WTC11 (cell line): ENCODE measurements at regions not wholly inside any gene's neighbourhood (a gene's known extent, or its start where the extent isn't known, plus 50 kb on each side); places are given as distances from the start of the nearest gene placed in this dataset.
"Not testable (repeated sequence)": the region's sequence is repeated elsewhere in the genome, so short reads cannot be mapped to it uniquely, and the experiment has no call there.

Experiments
- ATAC-seq: fragments of 200-7000 bp; cut with Tn5 transposase; 2 replicates; pipeline ENCODE4 v1.10.0; 2021; ENCODE audit warnings: mild to moderate bottlenecking, moderate library complexity
- CTCF ChIA-PET: fragments of 300-600 bp; sonication (Branson Sonifier 250); formaldehyde crosslinking; loops from one replicate; lab custom pipeline; 2021; ENCODE audit warnings: antibody characterized with exemption; lab: Charles Lee
- POLR2A ChIA-PET: fragments of 350-600 bp; sonication (Branson Sonifier 250); formaldehyde crosslinking; loops from one replicate; lab custom pipeline; 2021; ENCODE audit warnings: antibody characterized with exemption; lab: Charles Lee
- DNase-seq: peaks from one replicate; pipeline ENCODE4 v3.0.0; 2021; ENCODE audit warnings: low spot score
- H3K27ac Mint-ChIP-seq: 2 replicates; pipeline ENCODE4 v1.8.0; 2021; ENCODE audit warnings: mixed read lengths
- H3K27me3 Mint-ChIP-seq: 2 replicates; pipeline ENCODE4 v1.8.0; 2021; ENCODE audit warnings: low read depth, mild to moderate bottlenecking, moderate library complexity, mixed read lengths
- H3K36me3 Mint-ChIP-seq: 2 replicates; pipeline ENCODE4 v1.8.0; 2021; ENCODE audit warnings: mixed read lengths
- H3K4me1 Mint-ChIP-seq: 2 replicates; pipeline ENCODE4 v1.8.0; 2022; ENCODE audit warnings: mixed read lengths
- H3K4me3 Mint-ChIP-seq: 2 replicates; pipeline ENCODE4 v1.8.0; 2021; ENCODE audit warnings: mild to moderate bottlenecking, moderate library complexity, mixed read lengths
- H3K9me3 Mint-ChIP-seq: 2 replicates; pipeline ENCODE4 v1.8.0; 2021; ENCODE audit warnings: mixed read lengths
- GABPB1 ChIP-seq: sonication (generic); formaldehyde crosslinking; IDR thresholded peaks from 2 replicates; pipeline ENCODE4 v1.8.1; 2023; ENCODE audit warnings: mild to moderate bottlenecking, missing genetic modification reagents
- HMGA2 ChIP-seq: fragments of 250-450 bp; sonication (Bioruptor Pico); IDR thresholded peaks from 2 replicates; pipeline ENCODE4 v1.4.0; 2021; ENCODE audit warnings: mild to moderate bottlenecking, moderate library complexity
- IRF2 ChIP-seq: sonication (generic); formaldehyde crosslinking; IDR thresholded peaks from 2 replicates; pipeline ENCODE4 v1.8.0; 2022; ENCODE audit warnings: low read depth, missing genetic modification reagents, borderline replicate concordance
- MLX ChIP-seq: sonication (generic); formaldehyde crosslinking; IDR thresholded peaks from 2 replicates; pipeline ENCODE4 v1.8.1; 2023; ENCODE audit warnings: mild to moderate bottlenecking, missing genetic modification reagents, moderate library complexity
- NFATC4 ChIP-seq: fragments of 250-450 bp; sonication (Bioruptor Pico); IDR thresholded peaks from 2 replicates; pipeline ENCODE4 v1.9.0; 2021; ENCODE audit warnings: mild to moderate bottlenecking
- NR3C1 ChIP-seq: sonication (generic); formaldehyde crosslinking; conservative IDR thresholded peaks from 2 replicates; pipeline ENCODE4 v1.8.1; 2023; ENCODE audit warnings: low read depth, mild to moderate bottlenecking, missing genetic modification reagents
- OVOL2 ChIP-seq: fragments of 250-450 bp; sonication (Bioruptor Pico); IDR thresholded peaks from 2 replicates; pipeline ENCODE4 v1.9.0; 2021; ENCODE audit warnings: mild to moderate bottlenecking, borderline replicate concordance
- SMAD3 ChIP-seq: sonication (generic); formaldehyde crosslinking; IDR thresholded peaks from 2 replicates; pipeline ENCODE4 v1.8.0; 2022; ENCODE audit warnings: missing genetic modification reagents, mild to moderate bottlenecking, borderline replicate concordance
- SOX15 ChIP-seq: fragments of 250-450 bp; sonication (Bioruptor Pico); IDR thresholded peaks from 2 replicates; pipeline ENCODE4 v1.9.0; 2021; ENCODE audit warnings: mild to moderate bottlenecking
- ZBTB21 ChIP-seq: sonication (generic); formaldehyde crosslinking; IDR thresholded peaks from 2 replicates; pipeline ENCODE4 v1.8.1; 2023; ENCODE audit warnings: mild to moderate bottlenecking, missing genetic modification reagents, borderline replicate concordance
- ZNF138 ChIP-seq: sonication (generic); formaldehyde crosslinking; conservative IDR thresholded peaks from 2 replicates; pipeline ENCODE4 v1.8.1; 2022; ENCODE audit warnings: mild to moderate bottlenecking, moderate library complexity, missing genetic modification reagents
- TF ChIP-seq, protein P1 (sequence below): sonication (generic); formaldehyde crosslinking; IDR thresholded peaks from 2 replicates; pipeline ENCODE4 v1.8.1; 2023; ENCODE audit warnings: mild to moderate bottlenecking, moderate library complexity, missing genetic modification reagents
- TF ChIP-seq, protein P2 (sequence below): fragments of 250-450 bp; sonication (Bioruptor Pico); IDR thresholded peaks from 2 replicates; pipeline ENCODE4 v2.1.2; 2022; ENCODE audit warnings: mild to moderate bottlenecking, moderate library complexity
- TF ChIP-seq, protein P3 (sequence below): fragments of 250-450 bp; sonication (Bioruptor Pico); IDR thresholded peaks from 2 replicates; pipeline ENCODE4 v1.9.0; 2021; ENCODE audit warnings: mild to moderate bottlenecking
- TF ChIP-seq, protein P4 (sequence below): fragments of 250-450 bp; sonication (Bioruptor Pico); IDR thresholded peaks from 2 replicates; pipeline ENCODE4 v1.9.0; 2021; ENCODE audit warnings: mild to moderate bottlenecking, borderline replicate concordance

DNA sequence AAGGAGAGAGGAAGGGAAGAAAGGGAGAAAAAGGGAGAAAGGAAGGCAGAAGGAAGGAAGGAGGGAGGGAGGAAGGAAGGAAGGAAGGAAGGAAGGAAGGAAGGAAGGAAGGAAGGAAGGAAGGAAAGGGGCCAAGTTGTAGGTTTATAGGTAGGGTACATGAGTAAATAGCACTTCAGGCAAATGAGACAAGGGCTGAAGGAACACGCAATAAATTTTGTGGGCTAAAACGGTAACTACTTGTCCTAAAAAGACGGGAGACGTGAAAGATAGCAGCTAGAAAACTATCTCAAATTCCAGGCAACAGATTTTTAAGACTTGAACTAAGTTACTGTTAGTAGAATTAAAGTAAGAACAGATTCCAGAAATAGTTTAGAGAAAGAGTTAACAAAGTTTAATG, 129.3 kb upstream of the XIRP2 start:
- ATAC-seq: no peak
- no peak for DNase-seq
- Mint-ChIP-seq H3K9me3 (peaks cover 3% of the 10 kb centered on the region; the same call in 1 of the 2 replicates), H3K4me3 (no peak overlapping the region), H3K27me3 (no peaks in the 10 kb centered on the region), H3K36me3 (peaks cover 4% of the 10 kb centered on the region), H3K27ac (no peak overlapping the region), H3K4me1 (peaks cover 4% of the 10 kb centered on the region)
- TF ChIP-seq HMGA2 (CRISPR knock-in tag) (no peak), NFATC4 (CRISPR knock-in tag) (no peak), ZNF138 (CRISPR knock-in tag) (no peak), OVOL2 (no peak), IRF2 (CRISPR knock-in tag) (no peak), GABPB1 (no peak)
- TF ChIP-seq, protein P1, sequence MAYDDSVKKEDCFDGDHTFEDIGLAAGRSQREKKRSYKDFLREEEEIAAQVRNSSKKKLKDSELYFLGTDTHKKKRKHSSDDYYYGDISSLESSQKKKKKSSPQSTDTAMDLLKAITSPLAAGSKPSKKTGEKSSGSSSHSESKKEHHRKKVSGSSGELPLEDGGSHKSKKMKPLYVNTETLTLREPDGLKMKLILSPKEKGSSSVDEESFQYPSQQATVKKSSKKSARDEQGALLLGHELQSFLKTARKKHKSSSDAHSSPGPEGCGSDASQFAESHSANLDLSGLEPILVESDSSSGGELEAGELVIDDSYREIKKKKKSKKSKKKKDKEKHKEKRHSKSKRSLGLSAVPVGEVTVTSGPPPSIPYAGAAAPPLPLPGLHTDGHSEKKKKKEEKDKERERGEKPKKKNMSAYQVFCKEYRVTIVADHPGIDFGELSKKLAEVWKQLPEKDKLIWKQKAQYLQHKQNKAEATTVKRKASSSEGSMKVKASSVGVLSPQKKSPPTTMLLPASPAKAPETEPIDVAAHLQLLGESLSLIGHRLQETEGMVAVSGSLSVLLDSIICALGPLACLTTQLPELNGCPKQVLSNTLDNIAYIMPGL (CRISPR knock-in tag): no peak
- TF ChIP-seq, protein P2, sequence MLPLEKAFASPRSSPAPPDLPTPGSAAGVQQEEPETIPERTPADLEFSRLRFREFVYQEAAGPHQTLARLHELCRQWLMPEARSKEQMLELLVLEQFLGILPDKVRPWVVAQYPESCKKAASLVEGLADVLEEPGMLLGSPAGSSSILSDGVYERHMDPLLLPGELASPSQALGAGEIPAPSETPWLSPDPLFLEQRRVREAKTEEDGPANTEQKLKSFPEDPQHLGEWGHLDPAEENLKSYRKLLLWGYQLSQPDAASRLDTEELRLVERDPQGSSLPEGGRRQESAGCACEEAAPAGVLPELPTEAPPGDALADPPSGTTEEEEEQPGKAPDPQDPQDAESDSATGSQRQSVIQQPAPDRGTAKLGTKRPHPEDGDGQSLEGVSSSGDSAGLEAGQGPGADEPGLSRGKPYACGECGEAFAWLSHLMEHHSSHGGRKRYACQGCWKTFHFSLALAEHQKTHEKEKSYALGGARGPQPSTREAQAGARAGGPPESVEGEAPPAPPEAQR (CRISPR knock-in tag): no peak
- CTCF ChIA-PET: no interaction called here
- POLR2A ChIA-PET: no interaction called here

DNA sequence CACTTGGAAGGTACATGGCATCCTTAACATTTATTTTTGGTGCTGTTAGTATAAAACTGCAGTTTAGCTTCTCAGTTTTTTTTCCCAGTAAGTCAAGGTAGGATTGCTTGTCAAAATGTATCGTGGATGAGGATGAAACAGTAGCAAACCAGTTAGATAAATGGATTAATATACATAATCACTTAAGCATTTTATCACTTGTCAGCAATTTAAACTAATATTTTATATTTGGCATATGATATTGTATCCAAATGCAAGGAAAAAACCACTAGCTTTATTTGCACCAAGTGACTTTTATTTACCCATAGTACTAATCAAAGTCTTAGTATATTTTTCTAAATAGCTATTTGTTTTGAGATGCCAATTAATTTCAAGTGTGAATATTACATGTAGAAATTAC, 137.7 kb upstream of the XIRP2 start:
- no peak for DNase-seq
- TF ChIP-seq OVOL2 (no peak), IRF2 (CRISPR knock-in tag) (no peak), ZBTB21 (CRISPR knock-in tag) (no peak), SMAD3 (CRISPR knock-in tag) (no peak), SOX15 (no peak), MLX (CRISPR knock-in tag) (no peak), NR3C1 (CRISPR knock-in tag) (no peak), ZNF138 (CRISPR knock-in tag) (no peak)
- TF ChIP-seq, protein P3, sequence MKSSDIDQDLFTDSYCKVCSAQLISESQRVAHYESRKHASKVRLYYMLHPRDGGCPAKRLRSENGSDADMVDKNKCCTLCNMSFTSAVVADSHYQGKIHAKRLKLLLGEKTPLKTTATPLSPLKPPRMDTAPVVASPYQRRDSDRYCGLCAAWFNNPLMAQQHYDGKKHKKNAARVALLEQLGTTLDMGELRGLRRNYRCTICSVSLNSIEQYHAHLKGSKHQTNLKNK (CRISPR knock-in tag): no peak
- TF ChIP-seq, protein P4, sequence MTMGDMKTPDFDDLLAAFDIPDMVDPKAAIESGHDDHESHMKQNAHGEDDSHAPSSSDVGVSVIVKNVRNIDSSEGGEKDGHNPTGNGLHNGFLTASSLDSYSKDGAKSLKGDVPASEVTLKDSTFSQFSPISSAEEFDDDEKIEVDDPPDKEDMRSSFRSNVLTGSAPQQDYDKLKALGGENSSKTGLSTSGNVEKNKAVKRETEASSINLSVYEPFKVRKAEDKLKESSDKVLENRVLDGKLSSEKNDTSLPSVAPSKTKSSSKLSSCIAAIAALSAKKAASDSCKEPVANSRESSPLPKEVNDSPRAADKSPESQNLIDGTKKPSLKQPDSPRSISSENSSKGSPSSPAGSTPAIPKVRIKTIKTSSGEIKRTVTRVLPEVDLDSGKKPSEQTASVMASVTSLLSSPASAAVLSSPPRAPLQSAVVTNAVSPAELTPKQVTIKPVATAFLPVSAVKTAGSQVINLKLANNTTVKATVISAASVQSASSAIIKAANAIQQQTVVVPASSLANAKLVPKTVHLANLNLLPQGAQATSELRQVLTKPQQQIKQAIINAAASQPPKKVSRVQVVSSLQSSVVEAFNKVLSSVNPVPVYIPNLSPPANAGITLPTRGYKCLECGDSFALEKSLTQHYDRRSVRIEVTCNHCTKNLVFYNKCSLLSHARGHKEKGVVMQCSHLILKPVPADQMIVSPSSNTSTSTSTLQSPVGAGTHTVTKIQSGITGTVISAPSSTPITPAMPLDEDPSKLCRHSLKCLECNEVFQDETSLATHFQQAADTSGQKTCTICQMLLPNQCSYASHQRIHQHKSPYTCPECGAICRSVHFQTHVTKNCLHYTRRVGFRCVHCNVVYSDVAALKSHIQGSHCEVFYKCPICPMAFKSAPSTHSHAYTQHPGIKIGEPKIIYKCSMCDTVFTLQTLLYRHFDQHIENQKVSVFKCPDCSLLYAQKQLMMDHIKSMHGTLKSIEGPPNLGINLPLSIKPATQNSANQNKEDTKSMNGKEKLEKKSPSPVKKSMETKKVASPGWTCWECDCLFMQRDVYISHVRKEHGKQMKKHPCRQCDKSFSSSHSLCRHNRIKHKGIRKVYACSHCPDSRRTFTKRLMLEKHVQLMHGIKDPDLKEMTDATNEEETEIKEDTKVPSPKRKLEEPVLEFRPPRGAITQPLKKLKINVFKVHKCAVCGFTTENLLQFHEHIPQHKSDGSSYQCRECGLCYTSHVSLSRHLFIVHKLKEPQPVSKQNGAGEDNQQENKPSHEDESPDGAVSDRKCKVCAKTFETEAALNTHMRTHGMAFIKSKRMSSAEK (CRISPR knock-in tag): no peak
- TF ChIP-seq, all 79 proteins: peak for 0
- Mint-ChIP-seq H3K4me1 (peaks cover 5% of the 10 kb centered on the region), H3K27ac (no peak overlapping the region), H3K27me3 (no peaks in the 10 kb centered on the region), H3K9me3 (peaks cover 11% of the 10 kb centered on the region), H3K36me3 (peaks cover 5% of the 10 kb centered on the region), H3K4me3 (no peak overlapping the region)
- POLR2A ChIA-PET: no interaction called here
- CTCF ChIA-PET: no interaction called here
- ATAC-seq: no peak

- DNase-seq, POLR2A ChIA-PET, ATAC-seq, CTCF ChIA-PET, H3K27me3 Mint-ChIP-seq, H3K4me1 Mint-ChIP-seq, H3K27ac Mint-ChIP-seq, H3K4me3 Mint-ChIP-seq: not testable (repeated sequence)
- Mint-ChIP-seq H3K36me3 (peaks cover 58% of the 10 kb centered on the region), H3K9me3 (peaks cover 70% of the 10 kb centered on the region)
These were observed 144.2 kb upstream of the XIRP2 start for GRCh38 chr2:166744117-166744516.

GRCh38 chr2:166743482-166743881, 144.8 kb upstream of the XIRP2 start:
- CTCF ChIA-PET, H3K27me3 Mint-ChIP-seq, POLR2A ChIA-PET, H3K4me1 Mint-ChIP-seq, H3K27ac Mint-ChIP-seq, ATAC-seq, DNase-seq, H3K4me3 Mint-ChIP-seq: not testable (repeated sequence)
- H3K9me3 Mint-ChIP-seq: peaks cover 74% of the 10 kb centered on the region
- H3K36me3 Mint-ChIP-seq: peaks cover 62% of the 10 kb centered on the region
